ENCODE measurements at regions not wholly inside any gene's neighbourhood (a gene's known extent, or its start where the extent isn't known, plus 50 kb on each side); places are given as distances from the start of the nearest gene placed in this dataset.
"Not testable (repeated sequence)": the region's sequence is repeated elsewhere in the genome, so short reads cannot be mapped to it uniquely, and the experiment has no call there.

DNA sequence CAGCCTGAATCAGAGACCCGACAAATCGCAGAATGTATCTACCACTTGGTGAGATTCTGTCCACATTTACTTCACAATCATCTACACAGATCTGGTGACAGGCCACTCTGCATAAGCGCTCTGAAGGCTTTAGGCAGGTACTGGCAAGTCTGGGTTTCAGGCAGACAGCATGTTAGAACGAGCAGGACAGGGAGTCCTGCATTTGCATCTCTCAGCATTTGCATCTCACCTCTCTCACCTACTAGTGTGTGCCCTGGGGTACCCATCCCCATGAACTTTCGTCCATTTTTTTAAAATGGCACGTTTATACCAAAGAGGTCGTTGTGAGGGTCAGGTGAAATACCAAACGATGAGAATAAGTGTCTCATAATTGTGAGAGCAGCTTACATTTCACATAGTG lies 108.2 kb downstream of the SPATA31A1 start:
- not testable (repeated sequence) for H3K36me3 Mint-ChIP-seq (ENCODE audit: low read depth); H3K9me3 Mint-ChIP-seq; H3K27ac Mint-ChIP-seq; H3K27me3 Mint-ChIP-seq; H3K4me1 Mint-ChIP-seq; DNase-seq; ATAC-seq
- peak overlapping the region; percentile 82 for H3K4me3 Mint-ChIP-seq

- H3K4me3 Mint-ChIP-seq, result peak overlapping the region; percentile 82
- not testable (repeated sequence) for H3K27me3 Mint-ChIP-seq; H3K9me3 Mint-ChIP-seq; H3K36me3 Mint-ChIP-seq (ENCODE audit: low read depth); H3K4me1 Mint-ChIP-seq
- DNase-seq, result peak; percentile 72
- peak overlapping the region; percentile 71 for H3K27ac Mint-ChIP-seq
- ATAC-seq, result peak; percentile 98
These were observed 108.8 kb downstream of the SPATA31A1 start for GRCh38 chr9:39464122-39464777.

GRCh38 chr9:39474499-39474898 lies 119.0 kb downstream of the SPATA31A1 start:
- not testable (repeated sequence) for H3K27ac Mint-ChIP-seq; H3K4me1 Mint-ChIP-seq; H3K9me3 Mint-ChIP-seq; H3K27me3 Mint-ChIP-seq; ATAC-seq; H3K4me3 Mint-ChIP-seq; H3K36me3 Mint-ChIP-seq (ENCODE audit: low read depth); DNase-seq

- not testable (repeated sequence) for H3K36me3 Mint-ChIP-seq (ENCODE audit: low read depth); H3K4me3 Mint-ChIP-seq; H3K4me1 Mint-ChIP-seq; H3K27ac Mint-ChIP-seq; ATAC-seq; H3K9me3 Mint-ChIP-seq; DNase-seq; H3K27me3 Mint-ChIP-seq
These were observed 127.6 kb downstream of the SPATA31A1 start for GRCh38 chr9:39483073-39483472.

DNA sequence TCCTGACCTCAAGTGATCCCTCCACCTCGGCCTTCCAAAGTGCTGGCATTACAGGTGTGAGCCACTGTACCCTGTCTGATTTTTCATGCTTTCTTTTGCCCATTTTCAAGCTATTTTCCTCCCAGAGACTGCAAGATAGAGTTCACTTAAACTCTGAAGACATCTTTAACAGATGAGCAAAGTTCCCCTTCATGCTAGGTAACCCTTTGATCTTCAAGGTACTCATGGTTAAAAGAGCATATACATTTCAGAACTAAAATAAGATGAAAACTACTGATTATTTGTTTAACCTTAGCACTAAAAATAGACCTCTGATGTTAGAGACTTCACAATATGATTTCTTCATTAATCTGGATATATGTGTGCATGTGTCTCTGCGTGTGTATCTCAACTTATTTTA lies 128.4 kb downstream of the SPATA31A1 start:
- not testable (repeated sequence) for DNase-seq; ATAC-seq; H3K4me1 Mint-ChIP-seq; H3K27ac Mint-ChIP-seq; H3K27me3 Mint-ChIP-seq; H3K4me3 Mint-ChIP-seq; H3K9me3 Mint-ChIP-seq; H3K36me3 Mint-ChIP-seq (ENCODE audit: low read depth)

DNA sequence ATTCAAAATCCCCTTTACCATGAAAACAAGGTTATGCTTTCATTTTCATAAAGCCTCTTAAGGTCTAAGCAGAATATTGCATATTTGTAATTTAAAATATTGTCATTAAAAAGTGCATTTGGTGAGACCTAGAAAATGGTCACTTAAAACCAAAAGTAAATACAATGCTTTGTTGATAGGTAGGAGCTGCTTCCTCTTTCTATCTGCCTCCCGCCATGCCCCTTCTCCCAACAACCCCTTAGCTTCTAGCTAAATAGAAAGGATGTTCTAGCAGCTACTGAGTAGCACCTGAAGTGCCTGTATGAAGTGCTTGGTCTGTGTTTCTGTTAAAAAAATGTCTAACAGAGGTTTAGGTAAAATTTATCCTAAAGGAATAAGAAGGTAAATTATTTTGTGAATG lies 128.8 kb downstream of the SPATA31A1 start:
- not testable (repeated sequence) for ATAC-seq; H3K9me3 Mint-ChIP-seq; H3K4me3 Mint-ChIP-seq; H3K27me3 Mint-ChIP-seq; DNase-seq; H3K36me3 Mint-ChIP-seq (ENCODE audit: low read depth); H3K27ac Mint-ChIP-seq; H3K4me1 Mint-ChIP-seq

- ATAC-seq; H3K9me3 Mint-ChIP-seq; H3K27me3 Mint-ChIP-seq; DNase-seq; H3K4me3 Mint-ChIP-seq; H3K27ac Mint-ChIP-seq; H3K36me3 Mint-ChIP-seq (ENCODE audit: low read depth); H3K4me1 Mint-ChIP-seq: not testable (repeated sequence)
These were observed 132.0 kb downstream of the SPATA31A1 start for GRCh38 chr9:39487477-39487876.

DNA sequence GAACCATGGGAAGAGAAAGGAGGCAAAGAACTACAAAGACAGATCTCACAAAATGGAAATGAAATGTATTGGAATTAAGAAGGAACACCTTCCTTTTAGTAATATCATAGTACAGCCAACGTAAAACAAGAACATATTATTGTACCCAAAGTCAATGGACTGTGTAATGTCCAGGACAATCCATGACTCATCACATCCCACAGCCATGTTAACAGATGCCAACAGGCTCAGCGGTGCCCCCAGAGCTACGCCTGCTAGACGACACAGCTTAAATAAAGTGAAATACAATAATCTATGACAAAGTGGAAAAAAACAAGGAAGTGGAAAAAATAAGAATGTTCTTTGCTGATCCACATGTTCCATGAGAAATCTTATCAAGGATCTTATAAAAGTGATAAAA lies 140.8 kb downstream of the SPATA31A1 start:
- H3K27me3 Mint-ChIP-seq, ATAC-seq: not testable (repeated sequence)

DNA sequence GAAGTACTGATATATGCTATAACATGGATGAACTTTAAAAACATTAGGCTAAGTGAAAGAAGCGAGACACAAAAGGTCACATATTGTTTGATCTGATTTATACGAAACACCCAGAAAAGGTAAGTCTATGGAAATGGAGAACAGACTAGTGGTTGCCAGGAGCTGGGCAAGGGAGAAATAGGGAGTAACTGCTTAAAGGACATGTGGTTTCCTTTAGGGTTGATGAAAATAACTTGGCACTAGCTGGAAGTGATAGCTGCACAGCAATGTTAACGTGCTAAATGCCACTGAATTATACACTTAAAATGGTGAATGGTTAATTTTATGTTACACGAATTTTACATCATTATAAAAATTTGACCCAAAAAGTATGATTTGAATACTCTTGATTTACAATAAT lies 147.7 kb downstream of the SPATA31A1 start:
- H3K4me3 Mint-ChIP-seq; H3K9me3 Mint-ChIP-seq; H3K4me1 Mint-ChIP-seq; DNase-seq; H3K27me3 Mint-ChIP-seq; H3K27ac Mint-ChIP-seq; H3K36me3 Mint-ChIP-seq (ENCODE audit: low read depth); ATAC-seq: not testable (repeated sequence)

More for the DNA sequence above, 140.8 kb downstream of the SPATA31A1 start:
- not testable (repeated sequence) for H3K27ac Mint-ChIP-seq; H3K4me3 Mint-ChIP-seq; H3K36me3 Mint-ChIP-seq (ENCODE audit: low read depth); H3K9me3 Mint-ChIP-seq; DNase-seq; H3K4me1 Mint-ChIP-seq

DNA sequence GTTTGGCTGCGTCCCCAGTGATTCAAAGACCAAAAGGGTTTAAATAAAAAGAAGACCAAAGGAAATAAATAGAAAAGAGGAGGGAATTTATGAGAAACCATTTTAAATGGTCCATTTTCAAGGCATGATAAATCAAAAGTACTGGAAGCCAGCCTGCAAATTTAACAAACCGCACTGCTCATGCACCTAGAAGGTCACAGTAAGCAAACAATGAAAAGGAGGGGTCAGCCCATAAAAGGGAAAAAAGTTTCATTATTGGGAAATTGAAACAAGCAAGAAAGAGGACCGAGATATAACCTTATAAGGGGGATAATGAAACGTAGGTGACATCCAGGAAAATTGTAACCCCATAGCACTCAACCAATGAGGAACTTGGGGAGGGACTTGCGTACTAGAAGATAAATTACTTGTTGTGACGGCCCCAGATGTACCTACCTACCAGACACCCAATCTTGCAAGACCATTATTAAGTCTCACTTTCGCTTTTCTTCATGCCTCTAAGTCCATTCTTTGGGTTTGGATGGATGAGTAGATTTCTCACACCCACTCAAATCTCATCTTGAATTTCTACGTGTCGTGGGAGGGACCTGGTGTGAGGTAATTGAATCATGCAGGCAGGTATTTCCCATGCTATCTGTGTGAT lies 172.0 kb downstream of the SPATA31A1 start:
- ATAC-seq; H3K9me3 Mint-ChIP-seq; DNase-seq; H3K36me3 Mint-ChIP-seq (ENCODE audit: low read depth); H3K4me3 Mint-ChIP-seq; H3K4me1 Mint-ChIP-seq; H3K27me3 Mint-ChIP-seq; H3K27ac Mint-ChIP-seq: not testable (repeated sequence)

- H3K4me1 Mint-ChIP-seq; H3K36me3 Mint-ChIP-seq (ENCODE audit: low read depth); DNase-seq; ATAC-seq; H3K4me3 Mint-ChIP-seq; H3K27ac Mint-ChIP-seq; H3K9me3 Mint-ChIP-seq; H3K27me3 Mint-ChIP-seq: not testable (repeated sequence)
These were observed 177.1 kb downstream of the SPATA31A1 start for GRCh38 chr9:39532597-39532996.

GRCh38 chr9:39533001-39533762 lies 177.7 kb downstream of the SPATA31A1 start:
- not testable (repeated sequence) for H3K27ac Mint-ChIP-seq; H3K9me3 Mint-ChIP-seq; DNase-seq; H3K4me1 Mint-ChIP-seq; ATAC-seq; H3K27me3 Mint-ChIP-seq; H3K36me3 Mint-ChIP-seq (ENCODE audit: low read depth); H3K4me3 Mint-ChIP-seq

DNA sequence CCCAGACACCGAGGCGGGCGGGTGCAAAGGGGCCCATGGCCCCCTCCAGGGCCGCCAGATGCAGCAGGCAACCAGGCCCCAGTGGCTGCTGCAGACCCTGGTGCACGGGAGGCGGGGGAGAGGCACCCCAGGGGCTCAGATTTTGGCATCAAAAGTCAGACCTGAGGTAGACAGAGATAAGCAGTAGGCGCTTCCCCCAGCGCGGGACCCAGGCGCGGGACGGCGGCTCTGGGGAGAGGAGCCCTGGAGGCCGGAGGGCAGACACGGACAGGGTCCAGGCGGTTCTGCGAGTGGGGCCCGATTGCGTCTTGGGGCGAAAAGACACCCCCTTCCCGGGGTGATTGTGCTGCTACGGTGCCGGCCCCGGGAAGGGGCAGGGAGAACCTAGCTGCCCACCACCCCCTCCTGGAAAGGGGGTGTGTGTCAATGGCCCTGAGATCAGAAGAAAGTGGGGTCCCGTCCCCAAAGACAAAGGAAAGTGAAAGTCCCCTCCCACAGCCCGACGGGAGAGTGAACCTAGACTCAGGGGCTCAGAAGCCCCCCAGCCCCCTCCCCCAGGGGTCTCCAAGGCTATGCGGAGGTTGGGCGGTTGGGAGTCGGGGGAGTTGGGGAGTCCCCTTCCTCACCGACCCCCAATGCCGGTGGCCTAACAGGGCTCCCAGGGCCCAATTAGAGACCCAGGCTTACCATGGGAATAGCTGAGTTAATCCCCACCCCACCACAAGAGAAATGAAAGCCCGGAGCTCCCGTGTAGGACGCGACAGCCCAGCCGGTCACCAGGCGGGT lies 178.5 kb downstream of the SPATA31A1 start:
- not testable (repeated sequence) for H3K4me3 Mint-ChIP-seq, ATAC-seq

GRCh38 chr9:39534897-39535296 lies 179.4 kb downstream of the SPATA31A1 start:
- not testable (repeated sequence) for H3K27me3 Mint-ChIP-seq; DNase-seq; H3K9me3 Mint-ChIP-seq; H3K4me1 Mint-ChIP-seq; ATAC-seq; H3K4me3 Mint-ChIP-seq; H3K27ac Mint-ChIP-seq; H3K36me3 Mint-ChIP-seq (ENCODE audit: low read depth)

More for the DNA sequence above, 178.5 kb downstream of the SPATA31A1 start:
- not testable (repeated sequence) for H3K4me1 Mint-ChIP-seq; H3K36me3 Mint-ChIP-seq (ENCODE audit: low read depth); H3K27me3 Mint-ChIP-seq; DNase-seq; H3K9me3 Mint-ChIP-seq; H3K27ac Mint-ChIP-seq

Measured in activated naive CD8-positive, alpha-beta T cell treated with anti-CD3 and anti-CD28 coated beads, Interleukin-2, amount 50 U/mL, for 24 hours (primary cell).